ENCODE measurements at regions not wholly inside any gene's neighbourhood (a gene's known extent, or its start where the extent isn't known, plus 50 kb on each side); places are given as distances from the start of the nearest gene placed in this dataset.

DNA sequence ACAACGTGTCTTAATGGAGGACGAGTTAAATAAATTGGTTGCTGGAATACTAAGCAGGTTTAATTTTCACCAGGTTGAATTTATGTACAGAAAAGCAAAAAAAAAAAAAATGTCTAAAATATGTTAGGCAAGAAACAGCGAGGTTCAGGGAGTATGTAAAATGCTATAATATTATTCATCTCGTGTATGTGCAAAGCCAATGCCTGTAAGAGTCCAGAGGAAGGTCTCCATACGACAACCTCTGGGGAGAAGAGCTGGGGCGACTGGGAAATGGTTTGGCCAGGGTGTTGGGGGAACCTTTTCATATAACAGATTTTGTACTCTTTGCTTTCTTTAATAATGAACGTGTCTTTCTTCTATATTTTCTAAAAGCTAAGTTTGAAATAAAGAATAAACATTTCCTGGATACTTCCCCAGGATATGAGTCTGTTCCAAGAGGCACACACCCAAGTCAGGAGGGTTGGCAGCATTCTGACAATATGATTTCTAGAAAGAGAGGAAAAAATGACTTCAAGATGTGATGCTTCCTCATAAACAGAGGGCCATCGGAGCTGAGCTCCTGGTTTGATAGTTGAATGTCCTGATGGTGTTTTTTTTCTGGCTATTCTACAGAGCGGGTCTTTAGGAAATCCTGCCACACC, 208.6 kb upstream of the MGMT start:
- TF ChIP-seq USF2 (IDR thresholded peaks at IDR 0.05; ENCODE audit: borderline replicate concordance, low read depth, low read length) (no peak), GABPA (IDR thresholded peaks at IDR 0.05; ENCODE audit: low read depth) (no peak), EZH2phosphoT487 (IDR thresholded peaks at IDR 0.05; ENCODE audit: borderline replicate concordance, low read depth) (no peak), NFIC (IDR thresholded peaks at IDR 0.05; ENCODE audit: borderline replicate concordance) (no peak), IRF3 (IDR thresholded peaks at IDR 0.05; ENCODE audit: low read depth, low read length) (no peak), POLR2AphosphoS5 (IDR thresholded peaks at IDR 0.05; ENCODE audit: low read depth, low read length) (no peak), REST (IDR thresholded peaks at IDR 0.05; ENCODE audit: low read depth, low read length) (no peak), NRF1 (IDR thresholded peaks at IDR 0.05; ENCODE audit: low read depth, low read length) (no peak)
- TF ChIP-seq, protein P1, sequence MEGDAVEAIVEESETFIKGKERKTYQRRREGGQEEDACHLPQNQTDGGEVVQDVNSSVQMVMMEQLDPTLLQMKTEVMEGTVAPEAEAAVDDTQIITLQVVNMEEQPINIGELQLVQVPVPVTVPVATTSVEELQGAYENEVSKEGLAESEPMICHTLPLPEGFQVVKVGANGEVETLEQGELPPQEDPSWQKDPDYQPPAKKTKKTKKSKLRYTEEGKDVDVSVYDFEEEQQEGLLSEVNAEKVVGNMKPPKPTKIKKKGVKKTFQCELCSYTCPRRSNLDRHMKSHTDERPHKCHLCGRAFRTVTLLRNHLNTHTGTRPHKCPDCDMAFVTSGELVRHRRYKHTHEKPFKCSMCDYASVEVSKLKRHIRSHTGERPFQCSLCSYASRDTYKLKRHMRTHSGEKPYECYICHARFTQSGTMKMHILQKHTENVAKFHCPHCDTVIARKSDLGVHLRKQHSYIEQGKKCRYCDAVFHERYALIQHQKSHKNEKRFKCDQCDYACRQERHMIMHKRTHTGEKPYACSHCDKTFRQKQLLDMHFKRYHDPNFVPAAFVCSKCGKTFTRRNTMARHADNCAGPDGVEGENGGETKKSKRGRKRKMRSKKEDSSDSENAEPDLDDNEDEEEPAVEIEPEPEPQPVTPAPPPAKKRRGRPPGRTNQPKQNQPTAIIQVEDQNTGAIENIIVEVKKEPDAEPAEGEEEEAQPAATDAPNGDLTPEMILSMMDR (IDR thresholded peaks at IDR 0.05) = no peak
